Panc1 (cell line): ENCODE measurements at regions not wholly inside any gene's neighbourhood (a gene's known extent, or its start where the extent isn't known, plus 50 kb on each side); places are given as distances from the start of the nearest gene placed in this dataset.

Experiments used
- ATAC-seq: fragments of 200-7000 bp; cut with Tn5 transposase; 2 replicates; pipeline ENCODE4 v1.9.1; 2020; ENCODE audit warnings: mild to moderate bottlenecking, moderate library complexity
- BruUV-seq: library from RNA; stranded (reverse); fragments of 400-500 nt; replicated peaks from 2 replicates; lab custom pipeline; 2021; lab: Mats Ljungman, UMichigan
- CTCF ChIA-PET: fragments of 300-600 bp; sonication (Branson Sonifier 250); formaldehyde crosslinking; loops from one replicate; lab custom pipeline; 2022; ENCODE audit warnings: antibody characterized with exemption; lab: Charles Lee
- POLR2A ChIA-PET: fragments of 300-600 bp; sonication (Branson Sonifier 250); formaldehyde crosslinking; loops from one replicate; lab custom pipeline; 2022; ENCODE audit warnings: antibody characterized with exemption; lab: Charles Lee
- DNase-seq: peaks from one replicate; pipeline ENCODE4 v3.0.0-alpha.2; 2010; ENCODE audit warnings: low read depth, low spot score
- H3K27ac ChIP-seq: 2 replicates; pipeline ENCODE4 v1.5.1; 2011; ENCODE audit warnings: mild to moderate bottlenecking, low read length, inconsistent platforms
- H3K27me3 ChIP-seq: fragments of 200-500 bp; sonication (Bioruptor generic); 2 replicates; pipeline ENCODE4 v1.6.0; 2014; ENCODE audit warnings: low read length, inconsistent platforms; ENCODE audit not compliant: control insufficient read depth, insufficient read depth
- H3K36me3 ChIP-seq: fragments of 200-500 bp; sonication (Bioruptor generic); 2 replicates; pipeline ENCODE4 v1.5.1; 2014; ENCODE audit warnings: inconsistent platforms, mild to moderate bottlenecking, low read length, moderate library complexity; ENCODE audit not compliant: control insufficient read depth, insufficient read depth
- H3K4me1 ChIP-seq: 2 replicates; pipeline ENCODE4 v1.5.1; 2011; ENCODE audit warnings: inconsistent platforms, mild to moderate bottlenecking, low read length, moderate library complexity; ENCODE audit not compliant: control insufficient read depth, insufficient read depth
- H3K4me3 ChIP-seq, 2 experiments: 2 replicates each; pipeline ENCODE4 v1.5.1; 2011 to 2012; ENCODE audit warnings: low read depth in 2 of 2, low read length in 2 of 2, mild to moderate bottlenecking in 2 of 2, inconsistent platforms in 1 of 2, moderate library complexity in 1 of 2
- H3K9me3 ChIP-seq: fragments of 200-500 bp; sonication (Bioruptor generic); 2 replicates; pipeline ENCODE4 v1.5.1; 2014; ENCODE audit warnings: low read depth, mild to moderate bottlenecking, inconsistent platforms, low read length, moderate library complexity; ENCODE audit not compliant: control insufficient read depth, insufficient read depth
- CTCF ChIP-seq: fragments of 450-650 bp; IDR thresholded peaks from 2 replicates; pipeline ENCODE4 v1.5.1; 2017; ENCODE audit warnings: mild to moderate bottlenecking
- POLR2AphosphoS5 ChIP-seq: IDR thresholded peaks from 2 replicates; pipeline ENCODE4 v1.6.1; 2012; ENCODE audit warnings: mild to moderate bottlenecking, low read depth, low read length, moderate library complexity
- REST ChIP-seq, 2 experiments: IDR thresholded peaks; 2 replicates each; pipeline ENCODE4 v1.6.1; 2011 to 2012; ENCODE audit warnings: low read depth in 2 of 2, control low read depth in 1 of 2, low read length in 1 of 2, mild to moderate bottlenecking in 1 of 2, moderate library complexity in 1 of 2; ENCODE audit not compliant: insufficient read depth in 1 of 2
- SIN3A ChIP-seq: IDR thresholded peaks from 2 replicates; pipeline ENCODE4 v1.6.1; 2012; ENCODE audit warnings: low read depth, mild to moderate bottlenecking, low read length, moderate library complexity, borderline replicate concordance; ENCODE audit not compliant: insufficient read depth
- TCF7L2 ChIP-seq: IDR thresholded peaks from 2 replicates; pipeline ENCODE4 v1.6.1; 2011; ENCODE audit warnings: mild to moderate bottlenecking, low read depth, low read length, inconsistent platforms
- in situ Hi-C: cut with HindIII; loops from 2 replicates; pipeline ENCODE4 v1.10.0; 2016; ENCODE audit warnings: low sequenced_read_pairs, low pct_unique_long_range_greater_than_20kb
- intact Hi-C: fragments of 100-400 bp; cut with micrococcal nuclease; formaldehyde crosslinking; loops from one replicate; pipeline ENCODE4 v1.10.0; 2022; ENCODE audit not compliant: unreplicated experiment

- no peak for TF ChIP-seq CTCF
- TF ChIP-seq REST (IDR thresholded peaks at IDR 0.05; ENCODE audit: insufficient read depth in 1 of 2, low read depth in 2 of 2, low read length in 1 of 2): no peak
- no peak for TF ChIP-seq SIN3A
- no peak for TF ChIP-seq TCF7L2
- no peak for TF ChIP-seq POLR2AphosphoS5
- H3K4me1 ChIP-seq: no peaks in the 10 kb centered on the region
- ATAC-seq (no peak), DNase-seq (no peak)
- CTCF ChIA-PET: no interaction called here
- no peak overlapping the region for H3K27ac ChIP-seq
- H3K36me3 ChIP-seq: no peaks in the 10 kb centered on the region
- no TSS peak for BruUV-seq
- peaks cover 19% of the 10 kb centered on the region for H3K27me3 ChIP-seq
- no peak overlapping the region for H3K4me3 ChIP-seq
- no peaks in the 10 kb centered on the region for H3K9me3 ChIP-seq
- intact Hi-C loops: no loop called here
- in situ Hi-C loops: no loop called here
- POLR2A ChIA-PET: no interaction called here
These were observed 116.3 kb downstream of the CYP26A1 start for GRCh38 chr10:93189944-93190343.

- H3K4me1 ChIP-seq: no peaks in the 10 kb centered on the region
- CTCF ChIA-PET: no interaction called here
- H3K36me3 ChIP-seq: no peaks in the 10 kb centered on the region
- no peaks in the 10 kb centered on the region for H3K9me3 ChIP-seq
- TF ChIP-seq SIN3A (no peak), POLR2AphosphoS5 (no peak), CTCF (no peak), TCF7L2 (no peak), REST (IDR thresholded peaks at IDR 0.05; ENCODE audit: insufficient read depth in 1 of 2, low read depth in 2 of 2, low read length in 1 of 2) (no peak)
- no peak overlapping the region for H3K27ac ChIP-seq
- no peak overlapping the region for H3K4me3 ChIP-seq
- DNase-seq: no peak
- H3K27me3 ChIP-seq: peaks cover 19% of the 10 kb centered on the region
- POLR2A ChIA-PET: no interaction called here
- ATAC-seq: no peak
- BruUV-seq: no TSS peak
- intact Hi-C loops: no loop called here
- in situ Hi-C loops: no loop called here
These were observed 116.7 kb downstream of the CYP26A1 start for GRCh38 chr10:93190372-93190771.
